T-helper 2 cell treated with Interferon-gamma antibody and Interleukin-4, amounts not matched to agents 5 μg/mL and 100 μg/mL, for 36 hours (primary cell): ENCODE measurements at regions not wholly inside any gene's neighbourhood (a gene's known extent, or its start where the extent isn't known, plus 50 kb on each side); places are given as distances from the start of the nearest gene placed in this dataset.

Experiments
- DNase-seq: peaks from one replicate; pipeline ENCODE4 v3.0.0; 2021; ENCODE audit warnings: low spot score
- H3K27ac Mint-ChIP-seq: one replicate; pipeline ENCODE4 v1.8.0; 2021; ENCODE audit warnings: mild to moderate bottlenecking, mixed read lengths
- H3K27me3 Mint-ChIP-seq: one replicate; pipeline ENCODE4 v1.8.0; 2021; ENCODE audit warnings: low read depth, mixed read lengths
- H3K36me3 Mint-ChIP-seq: one replicate; pipeline ENCODE4 v1.8.0; 2021; ENCODE audit warnings: low read depth, mixed read lengths
- H3K4me1 Mint-ChIP-seq: one replicate; pipeline ENCODE4 v1.8.0; 2021; ENCODE audit warnings: low read depth, mixed read lengths
- H3K4me3 Mint-ChIP-seq: one replicate; pipeline ENCODE4 v1.8.0; 2022; ENCODE audit warnings: mild to moderate bottlenecking, moderate library complexity, mixed read lengths
- H3K9me3 Mint-ChIP-seq: one replicate; pipeline ENCODE4 v1.8.0; 2021; ENCODE audit warnings: mixed read lengths

- Mint-ChIP-seq H3K9me3 (no peaks in the 10 kb centered on the region), H3K27me3 (peaks cover 5% of the 10 kb centered on the region), H3K27ac (no peak overlapping the region), H3K4me1 (peaks cover 2% of the 10 kb centered on the region), H3K36me3 (no peaks in the 10 kb centered on the region), H3K4me3 (no peak overlapping the region)
- no peak for DNase-seq
These were observed 119.5 kb upstream of the CD93 start for GRCh38 chr20:23205611-23206041.

- peaks cover 2% of the 10 kb centered on the region for H3K4me1 Mint-ChIP-seq
- peaks cover 8% of the 10 kb centered on the region for H3K27me3 Mint-ChIP-seq
- no peak overlapping the region for H3K27ac Mint-ChIP-seq
- H3K4me3 Mint-ChIP-seq, result no peak overlapping the region
- no peaks in the 10 kb centered on the region for H3K9me3 Mint-ChIP-seq
- no peak for DNase-seq
- no peaks in the 10 kb centered on the region for H3K36me3 Mint-ChIP-seq
These were observed 119.1 kb upstream of the CD93 start for GRCh38 chr20:23205211-23205610.

- H3K4me3 Mint-ChIP-seq, result no peak overlapping the region
- H3K9me3 Mint-ChIP-seq, result no peaks in the 10 kb centered on the region
- H3K4me1 Mint-ChIP-seq, result peaks cover 2% of the 10 kb centered on the region
- H3K27me3 Mint-ChIP-seq, result peaks cover 10% of the 10 kb centered on the region
- H3K36me3 Mint-ChIP-seq, result no peaks in the 10 kb centered on the region
- no peak overlapping the region for H3K27ac Mint-ChIP-seq
- no peak for DNase-seq
These were observed 118.0 kb upstream of the CD93 start for GRCh38 chr20:23203951-23204730.

GRCh38 chr20:23203310-23203709 lies 117.2 kb upstream of the CD93 start:
- H3K27me3 Mint-ChIP-seq, result peaks cover 13% of the 10 kb centered on the region
- H3K36me3 Mint-ChIP-seq, result no peaks in the 10 kb centered on the region
- H3K27ac Mint-ChIP-seq, result no peak overlapping the region
- peaks cover 2% of the 10 kb centered on the region for H3K4me1 Mint-ChIP-seq
- H3K4me3 Mint-ChIP-seq, result no peak overlapping the region
- DNase-seq, result no peak
- H3K9me3 Mint-ChIP-seq, result no peaks in the 10 kb centered on the region

- no peak for DNase-seq
- no peak overlapping the region for H3K4me3 Mint-ChIP-seq
- H3K27me3 Mint-ChIP-seq, result peaks cover 16% of the 10 kb centered on the region
- H3K36me3 Mint-ChIP-seq, result no peaks in the 10 kb centered on the region
- H3K4me1 Mint-ChIP-seq, result peaks cover 2% of the 10 kb centered on the region
- no peak overlapping the region for H3K27ac Mint-ChIP-seq
- no peaks in the 10 kb centered on the region for H3K9me3 Mint-ChIP-seq
These were observed 115.5 kb upstream of the CD93 start for GRCh38 chr20:23201658-23202057.

GRCh38 chr20:23200914-23201313 lies 114.8 kb upstream of the CD93 start:
- no peak overlapping the region for H3K4me3 Mint-ChIP-seq
- H3K36me3 Mint-ChIP-seq, result no peaks in the 10 kb centered on the region
- peaks cover 2% of the 10 kb centered on the region for H3K4me1 Mint-ChIP-seq
- peaks cover 16% of the 10 kb centered on the region for H3K27me3 Mint-ChIP-seq
- no peak overlapping the region for H3K27ac Mint-ChIP-seq
- H3K9me3 Mint-ChIP-seq, result no peaks in the 10 kb centered on the region
- no peak for DNase-seq

GRCh38 chr20:23200413-23200812 lies 114.3 kb upstream of the CD93 start:
- no peaks in the 10 kb centered on the region for H3K36me3 Mint-ChIP-seq
- no peak overlapping the region for H3K4me3 Mint-ChIP-seq
- DNase-seq, result no peak
- peaks cover 2% of the 10 kb centered on the region for H3K4me1 Mint-ChIP-seq
- H3K27ac Mint-ChIP-seq, result no peak overlapping the region
- H3K27me3 Mint-ChIP-seq, result peaks cover 16% of the 10 kb centered on the region
- no peaks in the 10 kb centered on the region for H3K9me3 Mint-ChIP-seq

GRCh38 chr20:23199356-23199755 lies 113.2 kb upstream of the CD93 start:
- peaks cover 16% of the 10 kb centered on the region for H3K27me3 Mint-ChIP-seq
- H3K27ac Mint-ChIP-seq, result no peak overlapping the region
- peaks cover 2% of the 10 kb centered on the region for H3K4me1 Mint-ChIP-seq
- H3K36me3 Mint-ChIP-seq, result no peaks in the 10 kb centered on the region
- DNase-seq, result no peak
- H3K4me3 Mint-ChIP-seq, result no peak overlapping the region
- H3K9me3 Mint-ChIP-seq, result no peaks in the 10 kb centered on the region

GRCh38 chr20:23198815-23199214 lies 112.7 kb upstream of the CD93 start:
- no peaks in the 10 kb centered on the region for H3K36me3 Mint-ChIP-seq
- no peaks in the 10 kb centered on the region for H3K9me3 Mint-ChIP-seq
- no peak for DNase-seq
- H3K4me1 Mint-ChIP-seq, result peaks cover 2% of the 10 kb centered on the region
- H3K27me3 Mint-ChIP-seq, result peaks cover 16% of the 10 kb centered on the region
- H3K27ac Mint-ChIP-seq, result no peak overlapping the region
- no peak overlapping the region for H3K4me3 Mint-ChIP-seq

- Mint-ChIP-seq H3K4me1 (peaks cover 1% of the 10 kb centered on the region), H3K9me3 (no peaks in the 10 kb centered on the region), H3K27me3 (peaks cover 17% of the 10 kb centered on the region), H3K4me3 (no peak overlapping the region), H3K27ac (no peak overlapping the region), H3K36me3 (no peaks in the 10 kb centered on the region)
- DNase-seq, result no peak
These were observed 111.7 kb upstream of the CD93 start for GRCh38 chr20:23197836-23198235.

- Mint-ChIP-seq H3K4me1 (no peaks in the 10 kb centered on the region), H3K36me3 (no peaks in the 10 kb centered on the region), H3K9me3 (no peaks in the 10 kb centered on the region), H3K27me3 (peaks cover 20% of the 10 kb centered on the region), H3K4me3 (no peak overlapping the region), H3K27ac (no peak overlapping the region)
- no peak for DNase-seq
These were observed 109.5 kb upstream of the CD93 start for GRCh38 chr20:23195636-23196035.

GRCh38 chr20:23193801-23194384 lies 107.8 kb upstream of the CD93 start:
- no peak for DNase-seq
- H3K9me3 Mint-ChIP-seq, result no peaks in the 10 kb centered on the region
- peaks cover 13% of the 10 kb centered on the region for H3K27me3 Mint-ChIP-seq
- H3K4me3 Mint-ChIP-seq, result no peak overlapping the region
- H3K36me3 Mint-ChIP-seq, result no peaks in the 10 kb centered on the region
- no peak overlapping the region for H3K27ac Mint-ChIP-seq
- H3K4me1 Mint-ChIP-seq, result no peaks in the 10 kb centered on the region

- no peaks in the 10 kb centered on the region for H3K9me3 Mint-ChIP-seq
- H3K27me3 Mint-ChIP-seq, result peaks cover 9% of the 10 kb centered on the region
- no peaks in the 10 kb centered on the region for H3K4me1 Mint-ChIP-seq
- no peak for DNase-seq
- H3K36me3 Mint-ChIP-seq, result no peaks in the 10 kb centered on the region
- H3K27ac Mint-ChIP-seq, result no peak overlapping the region
- no peak overlapping the region for H3K4me3 Mint-ChIP-seq
These were observed 106.3 kb upstream of the CD93 start for GRCh38 chr20:23192469-23192868.

GRCh38 chr20:23190557-23190956 lies 104.4 kb upstream of the CD93 start:
- DNase-seq, result no peak
- H3K4me1 Mint-ChIP-seq, result no peaks in the 10 kb centered on the region
- H3K27ac Mint-ChIP-seq, result no peak overlapping the region
- peaks cover 9% of the 10 kb centered on the region for H3K27me3 Mint-ChIP-seq
- no peak overlapping the region for H3K4me3 Mint-ChIP-seq
- H3K9me3 Mint-ChIP-seq, result no peaks in the 10 kb centered on the region
- no peaks in the 10 kb centered on the region for H3K36me3 Mint-ChIP-seq

GRCh38 chr20:23189854-23190253 lies 103.7 kb upstream of the CD93 start:
- H3K9me3 Mint-ChIP-seq, result no peaks in the 10 kb centered on the region
- peaks cover 9% of the 10 kb centered on the region for H3K27me3 Mint-ChIP-seq
- no peaks in the 10 kb centered on the region for H3K36me3 Mint-ChIP-seq

More at GRCh38 chr20:23189854-23190253, 103.7 kb upstream of the CD93 start:
- Mint-ChIP-seq H3K27ac (no peak overlapping the region), H3K4me3 (no peak overlapping the region), H3K4me1 (no peaks in the 10 kb centered on the region)
- DNase-seq, result no peak
